ENCODE measurements at regions not wholly inside any gene's neighbourhood (a gene's known extent, or its start where the extent isn't known, plus 50 kb on each side); places are given as distances from the start of the nearest gene placed in this dataset.
"Not testable (repeated sequence)": the region's sequence is repeated elsewhere in the genome, so short reads cannot be mapped to it uniquely, and the experiment has no call there.

DNA sequence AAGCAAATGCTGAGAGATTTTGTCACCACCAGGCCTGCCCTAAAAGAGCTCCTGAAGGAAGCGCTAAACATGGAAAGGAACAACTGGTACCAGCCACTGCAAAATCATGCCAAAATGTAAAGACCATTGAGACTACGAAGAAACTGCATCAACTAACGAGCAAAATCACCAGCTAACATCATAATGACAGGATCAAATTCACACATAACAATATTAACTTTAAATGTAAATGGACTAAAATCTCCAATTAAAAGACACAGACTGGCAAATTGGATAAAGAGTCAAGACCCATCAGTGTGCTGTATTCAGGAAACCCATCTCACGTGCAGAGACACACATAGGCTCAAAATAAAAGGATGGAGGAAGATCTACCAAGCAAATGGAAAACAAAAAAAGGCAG lies 702.7 kb upstream of the INTU start:
- TF ChIP-seq, protein P1, sequence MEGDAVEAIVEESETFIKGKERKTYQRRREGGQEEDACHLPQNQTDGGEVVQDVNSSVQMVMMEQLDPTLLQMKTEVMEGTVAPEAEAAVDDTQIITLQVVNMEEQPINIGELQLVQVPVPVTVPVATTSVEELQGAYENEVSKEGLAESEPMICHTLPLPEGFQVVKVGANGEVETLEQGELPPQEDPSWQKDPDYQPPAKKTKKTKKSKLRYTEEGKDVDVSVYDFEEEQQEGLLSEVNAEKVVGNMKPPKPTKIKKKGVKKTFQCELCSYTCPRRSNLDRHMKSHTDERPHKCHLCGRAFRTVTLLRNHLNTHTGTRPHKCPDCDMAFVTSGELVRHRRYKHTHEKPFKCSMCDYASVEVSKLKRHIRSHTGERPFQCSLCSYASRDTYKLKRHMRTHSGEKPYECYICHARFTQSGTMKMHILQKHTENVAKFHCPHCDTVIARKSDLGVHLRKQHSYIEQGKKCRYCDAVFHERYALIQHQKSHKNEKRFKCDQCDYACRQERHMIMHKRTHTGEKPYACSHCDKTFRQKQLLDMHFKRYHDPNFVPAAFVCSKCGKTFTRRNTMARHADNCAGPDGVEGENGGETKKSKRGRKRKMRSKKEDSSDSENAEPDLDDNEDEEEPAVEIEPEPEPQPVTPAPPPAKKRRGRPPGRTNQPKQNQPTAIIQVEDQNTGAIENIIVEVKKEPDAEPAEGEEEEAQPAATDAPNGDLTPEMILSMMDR (IDR thresholded peaks at IDR 0.05), result not testable (repeated sequence)
- not testable (repeated sequence) for TF ChIP-seq POLR2A (IDR thresholded peaks at IDR 0.05)
